SH-SY5Y (cell line): ENCODE measurements at regions not wholly inside any gene's neighbourhood (a gene's known extent, or its start where the extent isn't known, plus 50 kb on each side); places are given as distances from the start of the nearest gene placed in this dataset.

Experiments
- GATA2 ChIP-seq: IDR thresholded peaks from 2 replicates; pipeline ENCODE4 v1.6.1; 2011; ENCODE audit warnings: mild to moderate bottlenecking, low read depth, low read length
- GATA3 ChIP-seq: IDR thresholded peaks from 2 replicates; pipeline ENCODE4 v1.6.1; 2011; ENCODE audit warnings: low read depth, mild to moderate bottlenecking, low read length, moderate library complexity

GRCh38 chr14:105773584-105773983, 247.2 kb downstream of the TMEM121 start:
- no peak for TF ChIP-seq GATA2
- TF ChIP-seq GATA3: no peak
